GM18858 (cell line): ENCODE measurements at regions not wholly inside any gene's neighbourhood (a gene's known extent, or its start where the extent isn't known, plus 50 kb on each side); places are given as distances from the start of the nearest gene placed in this dataset.
"Not testable (repeated sequence)": the region's sequence is repeated elsewhere in the genome, so short reads cannot be mapped to it uniquely, and the experiment has no call there.

Source experiments
- ATAC-seq: cut with Tn5 transposase; IDR thresholded peaks from one replicate; pipeline ENCODE4 v1.9.1; 2021; ENCODE audit not compliant: unreplicated experiment

- ATAC-seq: no peak
Measured at GRCh38 chr2:182634386-182634785, 81.7 kb upstream of the DNAJC10 start.

- ATAC-seq: no peak
Measured at GRCh38 chr2:182636699-182637098, 79.4 kb upstream of the DNAJC10 start.

GRCh38 chr2:182638667-182639066 is 77.4 kb upstream of the DNAJC10 start:
- ATAC-seq: no peak

GRCh38 chr2:182639971-182640370 is 76.1 kb upstream of the DNAJC10 start:
- no peak for ATAC-seq

GRCh38 chr2:182642328-182642727 is 73.7 kb upstream of the DNAJC10 start:
- peak; percentile 100 for ATAC-seq

GRCh38 chr2:182646763-182647498 is 69.1 kb upstream of the DNAJC10 start:
- no peak for ATAC-seq

- ATAC-seq: no peak
Measured at GRCh38 chr2:182647499-182647787, 68.6 kb upstream of the DNAJC10 start.

- ATAC-seq: no peak
Measured at GRCh38 chr2:182649316-182649715, 66.7 kb upstream of the DNAJC10 start.

- ATAC-seq: peak; percentile 45
Measured at GRCh38 chr2:182650704-182651103, 65.4 kb upstream of the DNAJC10 start.

- no peak for ATAC-seq
Measured at GRCh38 chr2:182652326-182652725, 63.7 kb upstream of the DNAJC10 start.

GRCh38 chr2:182655750-182656149 is 60.3 kb upstream of the DNAJC10 start:
- no peak for ATAC-seq

GRCh38 chr2:182664212-182664611 is 51.8 kb upstream of the DNAJC10 start:
- no peak for ATAC-seq

- not testable (repeated sequence) for ATAC-seq
Measured at GRCh38 chr2:182665500-182665899, 50.6 kb upstream of the DNAJC10 start.
